Tibial nerve (tissue), 4 donors: ENCODE measurements at regions not wholly inside any gene's neighbourhood (a gene's known extent, or its start where the extent isn't known, plus 50 kb on each side); places are given as distances from the start of the nearest gene placed in this dataset.

Experiments used
- CTCF ChIP-seq, 5 experiments: fragments of 200-600 bp in 3 of 5; fragments of 450-650 bp in 2 of 5; sonication (generic) in 3 of 5; IDR thresholded peaks; one replicate each; pipeline ENCODE4 v1.5.1; 2016 to 2019; ENCODE audit warnings: antibody characterized with exemption in 5 of 5, mild to moderate bottlenecking in 3 of 5, moderate library complexity in 2 of 5
- EP300 ChIP-seq, 2 donors: sonication (generic); formaldehyde crosslinking; IDR thresholded peaks; one replicate each; pipeline ENCODE4 v1.6.1; 2017; ENCODE audit warnings: antibody characterized with exemption in 2 of 2, mild to moderate bottlenecking in 1 of 2

DNA sequence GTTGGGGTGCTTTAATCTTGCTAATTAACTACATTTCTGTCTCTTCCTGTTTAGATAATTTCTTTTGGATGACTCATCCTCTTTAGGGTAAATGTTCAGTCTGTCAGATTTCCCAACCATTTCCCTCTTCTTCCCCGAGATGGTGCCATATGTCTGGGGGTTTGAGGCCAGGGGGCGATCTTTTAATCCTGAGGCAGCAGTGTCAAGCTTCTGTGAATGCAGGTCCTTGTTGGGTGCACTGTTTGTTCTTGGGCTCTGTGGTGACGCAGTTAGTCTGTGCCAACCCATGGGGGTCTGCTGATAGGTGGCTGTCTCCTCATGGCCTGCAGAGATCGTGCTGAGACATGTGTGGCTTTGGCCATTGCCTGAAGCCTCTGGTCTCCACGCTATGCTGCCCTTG, 420.4 kb downstream of the NDFIP2 start:
- TF ChIP-seq CTCF (IDR thresholded peaks at IDR 0.05) (no peak), EP300 (IDR thresholded peaks at IDR 0.05) (no peak)
